Bone marrow (tissue), 2 donors: ENCODE measurements at regions not wholly inside any gene's neighbourhood (a gene's known extent, or its start where the extent isn't known, plus 50 kb on each side); places are given as distances from the start of the nearest gene placed in this dataset.

Experiments
- DNase-seq, 2 donors: peaks; one replicate each; lab custom pipeline; 2025; lab: John Stamatoyannopoulos, UW

- no peak for DNase-seq
Measured at GRCh38 chr3:68057637-68058320, 403.4 kb upstream of the SUCLG2 start.

DNA sequence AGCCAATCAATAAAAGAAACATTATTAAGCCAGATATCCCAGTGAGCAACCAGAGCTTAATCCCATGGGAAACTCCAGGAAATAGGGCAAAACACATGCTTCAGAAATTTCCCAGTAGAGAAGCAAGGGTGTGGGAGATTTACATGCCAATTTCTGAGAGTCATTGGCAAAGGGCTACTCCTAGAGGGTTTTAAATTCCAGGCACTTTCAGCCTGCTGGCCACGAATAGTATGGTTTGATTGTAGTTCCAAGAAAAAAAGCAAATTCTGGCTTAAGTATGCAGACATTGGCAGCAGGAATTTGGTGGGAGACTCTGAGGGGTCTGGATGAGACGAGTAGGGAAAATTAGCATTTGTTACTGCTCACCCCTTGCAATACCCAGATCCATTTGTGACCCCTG lies 402.1 kb upstream of the SUCLG2 start:
- DNase-seq = no peak

DNA sequence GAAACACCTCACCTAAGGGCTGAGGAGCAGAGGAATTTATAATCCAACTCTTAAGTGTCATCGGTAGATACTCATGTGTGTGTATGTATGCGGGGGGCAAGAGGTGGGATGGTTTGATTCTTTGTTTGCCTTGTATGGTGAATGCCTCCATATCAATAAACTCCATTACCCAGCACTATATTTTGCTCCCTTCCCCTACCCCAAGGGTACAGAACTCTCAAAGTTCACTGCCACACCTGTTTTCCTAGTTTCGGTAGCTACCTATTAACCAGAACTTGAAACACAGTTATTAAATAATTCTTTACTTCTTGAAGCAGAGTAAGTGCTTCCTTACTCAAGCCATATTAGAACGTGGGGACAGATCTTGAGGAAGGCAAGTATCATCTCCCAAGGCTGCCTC lies 400.8 kb upstream of the SUCLG2 start:
- DNase-seq = no peak

DNA sequence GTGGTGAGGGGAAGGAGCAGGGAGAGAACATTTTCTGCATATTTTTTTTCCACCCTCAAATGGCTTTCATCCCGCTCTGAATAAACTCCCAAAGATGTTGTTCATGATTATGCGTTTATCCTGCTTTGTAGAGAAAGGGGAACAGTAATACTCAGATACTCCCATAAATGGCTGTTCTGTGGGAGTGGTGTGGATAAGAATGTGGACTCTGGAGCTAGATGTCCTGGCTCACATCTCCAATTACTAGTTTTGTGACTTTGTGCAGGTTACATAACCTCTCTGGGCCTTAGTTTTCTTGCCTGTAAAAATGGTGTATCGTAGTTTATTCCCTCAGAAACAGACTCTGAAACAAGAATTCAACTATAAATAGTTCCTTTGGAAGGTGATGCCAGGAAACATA lies 395.4 kb upstream of the SUCLG2 start:
- no peak for DNase-seq

- DNase-seq = no peak
Measured at GRCh38 chr3:68045976-68046375, 391.6 kb upstream of the SUCLG2 start.

DNA sequence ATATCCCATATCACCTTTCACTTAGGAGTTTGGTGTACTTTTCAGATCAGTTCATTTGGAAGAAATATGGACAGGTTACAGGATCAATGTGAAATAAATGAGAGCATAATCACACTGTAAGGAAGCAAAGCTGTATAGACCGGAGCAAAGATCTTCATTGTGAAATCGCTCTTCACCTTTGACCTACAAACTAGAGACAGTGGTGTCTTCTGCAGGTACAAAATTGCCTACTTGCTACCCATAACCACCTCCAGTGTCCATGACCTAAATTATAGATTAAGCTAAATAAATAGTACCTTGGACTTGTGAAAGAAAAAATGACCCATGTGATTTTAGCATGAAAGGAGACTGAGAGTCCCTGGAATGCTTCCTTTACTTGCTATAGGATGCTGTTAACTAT lies 379.5 kb upstream of the SUCLG2 start:
- DNase-seq = no peak

DNA sequence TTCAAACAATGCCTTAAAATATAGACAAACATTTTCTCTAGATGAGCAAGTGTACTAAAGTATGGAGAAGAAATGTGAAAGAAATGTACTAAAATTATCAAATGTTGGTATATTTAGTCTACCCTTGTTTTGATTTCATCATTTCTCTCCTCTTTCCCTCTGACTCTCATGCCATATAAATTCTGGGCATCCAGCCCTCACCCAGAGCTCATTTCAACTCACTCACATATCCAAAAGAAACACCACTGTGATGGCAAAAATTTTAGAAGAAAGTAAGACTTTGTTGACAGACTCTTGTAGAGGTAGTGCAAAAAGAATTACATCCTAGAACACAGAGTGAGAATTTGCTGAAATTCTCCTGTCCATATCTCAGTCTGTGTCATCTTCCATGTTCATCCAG lies 377.8 kb upstream of the SUCLG2 start:
- no peak for DNase-seq

- no peak for DNase-seq
Measured at GRCh38 chr3:68025189-68025588, 370.8 kb upstream of the SUCLG2 start.

- no peak for DNase-seq
Measured at GRCh38 chr3:68019876-68020275, 365.5 kb upstream of the SUCLG2 start.

DNA sequence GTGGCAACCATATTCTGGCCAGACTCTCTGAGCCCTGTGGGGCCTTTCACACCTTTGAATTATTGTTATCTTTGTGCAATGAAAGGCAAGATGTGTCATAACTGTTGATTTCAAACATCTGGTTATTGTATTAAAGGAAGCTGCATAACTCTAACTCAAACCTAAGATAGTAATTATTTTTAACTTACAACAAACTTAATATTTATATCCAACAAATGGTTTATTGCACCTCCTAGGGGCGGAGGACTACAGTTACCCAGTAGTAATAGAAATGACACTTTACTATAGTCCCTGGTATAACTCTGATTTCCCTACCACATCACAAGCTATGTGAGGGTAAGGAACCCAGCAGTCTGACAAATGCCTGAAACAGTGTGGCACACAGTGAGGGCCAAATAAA lies 363.9 kb upstream of the SUCLG2 start:
- DNase-seq = no peak

DNA sequence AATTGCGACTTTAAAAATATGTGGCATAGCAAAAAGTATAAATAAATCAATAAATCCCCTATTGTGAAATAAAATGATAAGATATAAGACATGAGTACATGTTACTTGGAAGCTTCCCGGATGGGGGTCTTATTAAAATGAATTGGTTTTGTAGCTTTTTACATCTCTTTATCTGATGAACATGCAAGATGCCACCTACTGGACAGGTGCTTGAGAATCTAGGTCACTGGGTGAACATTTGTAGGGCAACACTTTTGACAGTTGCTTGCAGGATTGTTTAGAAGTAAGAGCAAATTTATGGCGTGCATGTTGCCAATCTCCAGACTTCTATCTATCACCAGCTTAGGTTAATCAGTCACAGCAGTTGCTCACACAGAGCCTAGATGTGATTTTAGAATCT lies 362.7 kb upstream of the SUCLG2 start:
- no peak for DNase-seq

- DNase-seq = no peak
Measured at GRCh38 chr3:68009900-68010299, 355.5 kb upstream of the SUCLG2 start.

DNA sequence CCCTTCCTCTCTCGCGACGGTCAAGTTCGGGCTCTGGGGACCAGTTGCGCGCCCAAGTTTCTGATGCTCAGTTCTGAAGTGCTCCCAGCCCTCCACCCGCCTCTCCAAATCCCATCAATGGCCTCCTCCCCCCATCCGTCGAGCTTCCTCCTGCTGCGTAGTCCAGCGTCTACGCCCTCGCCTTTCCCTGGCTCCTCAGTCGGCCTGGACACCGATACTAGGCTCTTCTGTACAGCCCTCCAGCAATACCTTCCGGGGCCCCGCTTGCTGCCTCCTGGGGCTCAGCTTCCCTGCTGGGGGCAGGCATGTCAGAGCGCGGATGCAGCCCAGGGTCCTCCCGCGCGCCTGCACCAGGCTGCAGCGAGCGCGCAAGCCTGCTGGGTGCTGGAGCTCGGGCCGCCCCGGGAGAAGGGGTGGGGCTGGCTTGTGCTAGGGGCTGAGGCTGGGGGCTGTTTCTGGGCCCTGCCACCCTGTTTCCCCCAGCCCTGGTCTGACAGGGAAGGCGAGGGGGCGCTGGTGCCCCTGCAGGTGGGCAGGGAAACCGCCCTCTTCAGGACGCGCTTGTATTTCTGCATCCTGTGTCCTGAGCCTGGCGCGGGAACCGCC lies 353.3 kb upstream of the SUCLG2 start:
- DNase-seq = no peak

DNA sequence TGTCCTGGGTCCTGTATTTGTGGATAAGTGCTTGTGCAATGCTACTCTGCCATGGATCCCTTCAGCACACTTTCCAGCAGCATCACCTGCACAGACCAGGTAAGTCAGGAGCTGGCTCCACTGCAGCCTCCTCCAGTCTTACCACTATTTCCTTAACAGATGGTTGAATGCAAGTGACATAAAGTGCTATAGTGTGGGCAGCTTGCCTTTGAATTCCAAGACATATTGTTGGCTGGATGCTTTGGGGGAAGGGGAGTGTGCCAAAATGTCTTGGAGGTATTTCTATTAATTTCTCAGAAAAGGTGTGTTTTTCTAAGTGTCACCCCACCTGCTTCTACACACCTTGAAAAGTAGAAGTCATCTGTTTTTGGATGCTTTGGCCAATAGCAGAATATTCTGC lies 352.2 kb upstream of the SUCLG2 start:
- DNase-seq = no peak

DNA sequence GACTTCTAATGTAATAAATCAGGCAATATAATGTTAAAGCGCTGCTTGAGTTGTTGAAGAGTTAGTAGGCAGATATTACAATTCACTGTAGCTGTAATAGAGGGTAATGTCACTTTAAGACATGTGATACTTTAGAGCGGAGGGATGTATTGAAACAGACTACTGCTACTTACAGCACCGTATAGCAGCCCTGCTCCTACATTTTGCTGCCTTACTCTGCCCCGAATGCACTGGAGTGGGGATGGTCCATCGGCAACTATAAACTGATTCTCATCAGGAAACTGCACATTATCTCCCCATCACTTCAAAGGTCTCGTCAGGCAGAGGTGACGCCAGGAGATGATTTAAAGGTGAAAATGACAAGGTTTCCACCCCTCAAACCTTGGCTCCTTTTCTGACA lies 349.7 kb upstream of the SUCLG2 start:
- DNase-seq = no peak

DNA sequence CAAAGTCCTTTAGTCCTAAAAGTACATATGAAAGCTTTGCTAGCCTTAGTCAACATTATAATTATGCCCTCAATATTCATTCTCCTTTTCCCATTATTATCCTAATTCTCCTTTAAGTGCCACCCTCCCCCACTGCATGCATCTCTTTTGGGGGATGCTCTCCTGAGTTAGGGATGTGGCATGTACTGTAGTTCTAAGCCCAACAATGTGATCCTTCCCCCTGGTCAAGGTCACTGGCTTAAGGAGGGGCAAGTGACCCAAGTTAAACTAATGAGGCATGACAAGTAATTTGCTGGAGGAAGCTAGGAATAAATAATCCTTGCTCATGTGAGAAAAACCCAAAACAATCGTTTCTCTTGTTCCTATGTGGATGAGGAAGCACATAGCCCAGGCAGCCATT lies 343.9 kb upstream of the SUCLG2 start:
- no peak for DNase-seq

DNA sequence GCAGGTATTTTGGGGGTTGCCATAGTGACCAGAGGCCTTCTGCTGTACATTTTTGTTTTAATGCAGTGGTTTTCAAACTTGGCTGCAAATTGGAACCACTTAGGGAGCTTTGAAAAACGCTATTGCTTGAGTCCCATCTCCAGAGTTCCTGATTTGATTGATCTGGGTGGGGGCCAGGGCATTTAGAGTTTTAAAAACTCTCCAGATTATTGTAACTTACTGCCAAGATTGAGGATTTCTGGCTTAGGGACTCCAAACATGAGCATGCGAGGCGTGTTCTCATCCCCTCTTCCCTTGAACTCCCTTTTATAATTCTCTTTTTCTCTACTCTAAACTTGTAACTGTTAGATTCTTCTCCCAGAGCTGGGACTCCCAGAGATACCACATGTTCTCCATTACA lies 340.8 kb upstream of the SUCLG2 start:
- DNase-seq = no peak

- DNase-seq = no peak
Measured at GRCh38 chr3:67986706-67987105, 332.3 kb upstream of the SUCLG2 start.

GRCh38 chr3:67983166-67983565 lies 328.8 kb upstream of the SUCLG2 start:
- no peak for DNase-seq

- DNase-seq = no peak
Measured at GRCh38 chr3:67981077-67981476, 326.7 kb upstream of the SUCLG2 start.

DNA sequence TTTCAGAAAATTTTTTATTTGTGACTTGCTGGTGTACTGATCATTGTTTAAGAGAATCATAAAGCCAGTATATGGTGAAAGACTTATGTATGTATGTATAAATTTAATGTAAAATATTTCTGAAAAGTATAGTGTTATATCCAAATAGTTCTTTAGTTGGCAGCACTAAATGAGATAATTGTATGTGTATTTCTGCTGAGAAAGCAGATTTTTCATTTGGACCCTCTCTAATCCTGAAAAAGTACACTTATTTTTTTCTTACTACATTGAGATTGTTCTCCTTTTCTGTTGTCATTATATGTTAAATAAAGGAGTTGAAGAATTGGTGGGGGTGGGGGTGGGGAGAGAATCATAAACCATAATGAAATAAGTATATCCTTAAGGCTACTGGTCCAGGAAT lies 324.9 kb upstream of the SUCLG2 start:
- DNase-seq = no peak

- no peak for DNase-seq
Measured at GRCh38 chr3:67977762-67978161, 323.4 kb upstream of the SUCLG2 start.

GRCh38 chr3:67976663-67977062 lies 322.3 kb upstream of the SUCLG2 start:
- DNase-seq = no peak

DNA sequence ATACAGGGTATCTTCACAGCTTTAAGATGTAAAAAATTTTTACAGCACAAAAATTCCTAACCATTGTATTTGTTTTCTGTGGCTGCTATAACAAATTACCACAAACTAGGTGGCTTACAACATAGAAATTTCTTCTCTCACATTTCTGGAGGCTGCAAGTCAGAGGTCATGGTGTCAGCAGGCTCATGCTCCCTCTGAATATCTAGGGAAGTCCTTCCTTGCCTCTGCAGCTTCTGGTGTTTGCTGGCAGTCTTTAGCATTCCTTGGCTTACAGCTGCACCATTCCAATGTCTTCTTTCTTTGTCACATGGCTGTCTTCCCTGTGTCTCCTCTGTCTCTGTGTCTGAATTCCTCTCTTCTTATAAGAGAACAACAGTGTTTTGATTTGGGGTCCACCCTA lies 310.2 kb upstream of the SUCLG2 start:
- DNase-seq = no peak
